OCI-LY1 (cell line): ENCODE measurements at regions not wholly inside any gene's neighbourhood (a gene's known extent, or its start where the extent isn't known, plus 50 kb on each side); places are given as distances from the start of the nearest gene placed in this dataset.

Experiments
- H2AFZ ChIP-seq: fragments of 200-600 bp; sonication (generic), shearing (Covaris generic); 2 replicates; pipeline ENCODE4 v1.6.0; 2014; ENCODE audit warnings: antibody characterized with exemption, mild to moderate bottlenecking, low read length
- H3F3A ChIP-seq: fragments of 200-600 bp; sonication (generic), shearing (Covaris generic); 2 replicates; pipeline ENCODE4 v1.6.0; 2014; ENCODE audit warnings: mild to moderate bottlenecking, antibody characterized with exemption, low read length, moderate library complexity; ENCODE audit not compliant: insufficient read depth
- H3K27ac ChIP-seq: fragments of 200-600 bp; sonication (generic); 2 replicates; pipeline ENCODE4 v1.5.1; 2014; ENCODE audit warnings: low read length, mixed run types, mild to moderate bottlenecking, low read depth; ENCODE audit not compliant: poor library complexity, severe bottlenecking
- H3K27me3 ChIP-seq: fragments of 200-600 bp; sonication (generic); 2 replicates; pipeline ENCODE4 v1.6.0; 2014; ENCODE audit warnings: antibody characterized with exemption, mild to moderate bottlenecking, low read length, moderate library complexity; ENCODE audit not compliant: insufficient read depth
- H3K36me3 ChIP-seq: fragments of 200-600 bp; sonication (generic); 2 replicates; pipeline ENCODE4 v1.6.1; 2014; ENCODE audit warnings: mild to moderate bottlenecking, antibody characterized with exemption, low read length, moderate library complexity, mixed read lengths; ENCODE audit not compliant: insufficient read depth
- H3K4me1 ChIP-seq: fragments of 200-600 bp; sonication (generic); 2 replicates; pipeline ENCODE4 v1.5.1; 2014; ENCODE audit warnings: mild to moderate bottlenecking, low read length, moderate library complexity; ENCODE audit not compliant: insufficient read depth, severe bottlenecking
- H3K4me2 ChIP-seq: fragments of 200-600 bp; sonication (generic), shearing (Covaris generic); 2 replicates; pipeline ENCODE4 v1.6.1; 2014; ENCODE audit warnings: low read length
- H3K4me3 ChIP-seq: fragments of 200-600 bp; sonication (generic); 2 replicates; pipeline ENCODE4 v1.5.1; 2014; ENCODE audit warnings: low read length, low read depth, mild to moderate bottlenecking, mixed read lengths; ENCODE audit not compliant: poor library complexity, severe bottlenecking
- H3K79me2 ChIP-seq: fragments of 200-600 bp; shearing (Covaris generic); 2 replicates; pipeline ENCODE4 v1.6.1; 2016; ENCODE audit warnings: mixed run types, low read length, mixed read lengths; ENCODE audit not compliant: insufficient read depth
- H3K9ac ChIP-seq: fragments of 200-600 bp; sonication (generic), shearing (Covaris generic); 2 replicates; pipeline ENCODE4 v1.6.1; 2014; ENCODE audit warnings: mild to moderate bottlenecking, low read length, mixed read lengths
- H3K9me2 ChIP-seq: fragments of 200-600 bp; sonication (generic), shearing (Covaris generic); 2 replicates; pipeline ENCODE4 v1.6.1; 2014; ENCODE audit warnings: low read depth, mild to moderate bottlenecking, low read length, mixed read lengths
- H3K9me3 ChIP-seq: fragments of 200-600 bp; shearing (Covaris generic); 2 replicates; pipeline ENCODE4 v1.6.1; 2014; ENCODE audit warnings: low read length, mixed read lengths
- H4K20me1 ChIP-seq: fragments of 200-600 bp; sonication (generic), shearing (Covaris generic); 2 replicates; pipeline ENCODE4 v1.6.0; 2016; ENCODE audit warnings: mild to moderate bottlenecking, low read length; ENCODE audit not compliant: insufficient read depth
- EZH2 ChIP-seq: fragments of 200-600 bp; sonication (generic), shearing (Covaris generic); IDR thresholded peaks from 2 replicates; pipeline ENCODE4 v1.8.0; 2017; ENCODE audit warnings: borderline replicate concordance, mixed run types, mild to moderate bottlenecking, antibody characterized with exemption, low read length, moderate library complexity, mixed read lengths
- TF ChIP-seq, protein P1 (sequence below): fragments of 200-600 bp; sonication (generic), shearing (Covaris generic); IDR thresholded peaks from 2 replicates; pipeline ENCODE4 v1.5.1; 2017; ENCODE audit warnings: mild to moderate bottlenecking, antibody characterized with exemption, low read length, moderate library complexity, mixed read lengths

DNA sequence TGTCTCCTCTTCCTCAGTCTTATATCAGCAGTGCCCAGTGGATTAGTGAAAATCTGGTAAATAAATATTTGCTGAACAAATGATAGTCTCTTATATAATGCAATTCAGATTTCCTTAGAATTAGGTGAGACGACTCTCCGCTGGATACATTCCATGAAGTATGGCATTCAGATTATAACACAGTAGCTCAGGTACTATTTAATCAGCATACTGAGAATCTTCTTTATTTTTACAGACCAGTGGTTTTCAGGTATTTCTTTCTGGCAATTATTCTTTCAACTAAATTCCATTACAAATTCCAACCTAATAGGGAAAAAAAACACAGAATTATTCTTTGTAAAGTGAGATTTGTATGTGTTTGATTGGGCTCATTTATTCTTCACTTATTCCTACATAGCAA lies 435.5 kb downstream of the TAF11L14 start:
- H4K20me1 ChIP-seq: no peaks in the 10 kb centered on the region
- no peaks in the 10 kb centered on the region for H3K36me3 ChIP-seq
- no peak overlapping the region for H3K4me2 ChIP-seq
- no peaks in the 10 kb centered on the region for H3K27me3 ChIP-seq
- H3K27ac ChIP-seq: no peak overlapping the region
- H3K9me3 ChIP-seq: no peaks in the 10 kb centered on the region
- no peaks in the 10 kb centered on the region for H3K79me2 ChIP-seq
- TF ChIP-seq EZH2: no peak
- TF ChIP-seq, protein P1, sequence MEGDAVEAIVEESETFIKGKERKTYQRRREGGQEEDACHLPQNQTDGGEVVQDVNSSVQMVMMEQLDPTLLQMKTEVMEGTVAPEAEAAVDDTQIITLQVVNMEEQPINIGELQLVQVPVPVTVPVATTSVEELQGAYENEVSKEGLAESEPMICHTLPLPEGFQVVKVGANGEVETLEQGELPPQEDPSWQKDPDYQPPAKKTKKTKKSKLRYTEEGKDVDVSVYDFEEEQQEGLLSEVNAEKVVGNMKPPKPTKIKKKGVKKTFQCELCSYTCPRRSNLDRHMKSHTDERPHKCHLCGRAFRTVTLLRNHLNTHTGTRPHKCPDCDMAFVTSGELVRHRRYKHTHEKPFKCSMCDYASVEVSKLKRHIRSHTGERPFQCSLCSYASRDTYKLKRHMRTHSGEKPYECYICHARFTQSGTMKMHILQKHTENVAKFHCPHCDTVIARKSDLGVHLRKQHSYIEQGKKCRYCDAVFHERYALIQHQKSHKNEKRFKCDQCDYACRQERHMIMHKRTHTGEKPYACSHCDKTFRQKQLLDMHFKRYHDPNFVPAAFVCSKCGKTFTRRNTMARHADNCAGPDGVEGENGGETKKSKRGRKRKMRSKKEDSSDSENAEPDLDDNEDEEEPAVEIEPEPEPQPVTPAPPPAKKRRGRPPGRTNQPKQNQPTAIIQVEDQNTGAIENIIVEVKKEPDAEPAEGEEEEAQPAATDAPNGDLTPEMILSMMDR: no peak
- H3K4me1 ChIP-seq: no peaks in the 10 kb centered on the region
- H2AFZ ChIP-seq: no peak overlapping the region
- no peaks in the 10 kb centered on the region for H3F3A ChIP-seq
- H3K9ac ChIP-seq: no peak overlapping the region
- no peaks in the 10 kb centered on the region for H3K9me2 ChIP-seq
- no peak overlapping the region for H3K4me3 ChIP-seq

DNA sequence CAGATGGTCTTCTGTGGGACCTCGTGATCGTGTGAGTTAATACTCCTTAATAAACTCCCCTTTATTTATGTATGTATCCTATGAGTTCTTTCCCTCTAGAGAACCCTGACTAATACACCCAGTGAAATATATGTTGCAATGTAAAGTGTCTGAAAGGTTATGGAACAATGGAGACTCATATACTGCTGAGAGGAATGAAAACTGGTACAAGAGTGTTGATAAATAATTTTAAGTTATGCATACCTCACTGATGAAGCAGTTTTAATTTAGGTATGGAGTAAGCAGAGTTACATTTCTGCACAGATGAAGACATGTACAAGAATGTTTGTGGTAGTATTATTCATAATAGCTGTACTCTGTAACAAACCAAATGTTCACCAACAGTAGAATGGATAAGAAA lies 438.3 kb downstream of the TAF11L14 start:
- Histone ChIP-seq H3K36me3 (no peaks in the 10 kb centered on the region), H3F3A (no peaks in the 10 kb centered on the region), H2AFZ (no peak overlapping the region), H3K4me3 (no peak overlapping the region), H3K4me1 (no peaks in the 10 kb centered on the region), H3K9ac (no peak overlapping the region), H3K9me2 (no peaks in the 10 kb centered on the region), H3K27me3 (no peaks in the 10 kb centered on the region), H4K20me1 (no peaks in the 10 kb centered on the region), H3K4me2 (no peak overlapping the region), H3K79me2 (no peaks in the 10 kb centered on the region), H3K9me3 (no peaks in the 10 kb centered on the region), H3K27ac (no peak overlapping the region)
- TF ChIP-seq, protein P1: no peak
- TF ChIP-seq EZH2: no peak

DNA sequence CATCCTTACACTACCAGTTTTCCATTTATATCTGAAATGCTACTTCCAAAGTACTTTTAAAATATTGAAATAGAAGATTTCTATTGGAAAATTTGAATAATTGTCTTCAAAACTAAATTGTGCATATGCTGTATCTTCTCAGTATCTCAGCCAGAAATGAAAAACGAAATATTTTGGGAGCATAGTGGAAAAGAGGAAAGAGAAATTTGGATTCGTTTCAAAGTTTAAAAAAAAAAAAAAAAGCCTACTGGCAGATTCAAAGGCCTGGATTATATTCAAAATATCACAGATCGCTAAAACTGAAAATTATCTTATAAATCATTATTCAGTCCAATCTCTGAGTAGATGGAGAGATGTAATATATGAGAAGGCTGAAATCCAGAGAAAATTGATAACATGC lies 440.7 kb downstream of the TAF11L14 start:
- Histone ChIP-seq H3K27ac (no peak overlapping the region), H3K36me3 (no peaks in the 10 kb centered on the region), H3K4me2 (no peak overlapping the region), H3K9me2 (no peaks in the 10 kb centered on the region), H2AFZ (no peak overlapping the region), H3K4me3 (no peak overlapping the region), H4K20me1 (no peaks in the 10 kb centered on the region), H3K9me3 (no peaks in the 10 kb centered on the region), H3K4me1 (no peaks in the 10 kb centered on the region), H3K79me2 (no peaks in the 10 kb centered on the region), H3K27me3 (no peaks in the 10 kb centered on the region), H3K9ac (no peak overlapping the region), H3F3A (no peaks in the 10 kb centered on the region)
- no peak for TF ChIP-seq EZH2
- TF ChIP-seq, protein P1: no peak
